Coronary artery (tissue), 2 donors: ENCODE measurements at regions not wholly inside any gene's neighbourhood (a gene's known extent, or its start where the extent isn't known, plus 50 kb on each side); places are given as distances from the start of the nearest gene placed in this dataset.
A peak's percentile ranks its signal among the peaks of the same experiment; 100 is the strongest.

Experiments
- DNase-seq: peaks from one replicate; pipeline ENCODE4 v3.0.0-alpha.2; 2017; ENCODE audit warnings: low spot score
- H3K27ac ChIP-seq, 2 donors: fragments of 200-600 bp; sonication (generic); one replicate each; pipeline ENCODE4 v1.5.1; 2016 to 2019
- H3K4me3 ChIP-seq: fragments of 200-600 bp; sonication (generic); 2 replicates; pipeline ENCODE4 v1.5.1; 2016; ENCODE audit warnings: mild to moderate bottlenecking, moderate library complexity
- TF ChIP-seq, protein P1 (sequence below): fragments of 200-600 bp; sonication (generic); IDR thresholded peaks from one replicate; pipeline ENCODE4 v1.5.1; 2019; ENCODE audit warnings: antibody characterized with exemption

DNA sequence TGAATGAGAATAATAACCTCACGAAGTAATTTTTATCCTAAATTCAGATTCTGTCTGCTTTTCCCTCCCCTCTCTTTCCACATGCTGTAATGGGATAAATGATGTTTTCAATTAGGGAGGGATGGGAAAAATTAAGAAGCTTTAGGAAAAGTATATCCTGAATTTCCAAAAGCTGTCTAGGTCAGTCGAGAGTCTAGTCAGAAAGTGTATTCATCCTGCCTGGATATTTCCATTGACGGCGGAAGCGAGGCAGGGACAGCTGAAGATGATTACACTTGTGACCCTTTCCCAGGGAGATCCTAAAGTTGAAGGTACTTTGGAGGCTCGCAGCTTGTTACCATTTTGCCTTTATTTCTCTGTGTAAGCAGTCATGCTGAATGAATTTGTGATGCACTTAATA is 204.1 kb downstream of the ZNF365 start:
- no peak overlapping the region for H3K27ac ChIP-seq
- TF ChIP-seq, protein P1, sequence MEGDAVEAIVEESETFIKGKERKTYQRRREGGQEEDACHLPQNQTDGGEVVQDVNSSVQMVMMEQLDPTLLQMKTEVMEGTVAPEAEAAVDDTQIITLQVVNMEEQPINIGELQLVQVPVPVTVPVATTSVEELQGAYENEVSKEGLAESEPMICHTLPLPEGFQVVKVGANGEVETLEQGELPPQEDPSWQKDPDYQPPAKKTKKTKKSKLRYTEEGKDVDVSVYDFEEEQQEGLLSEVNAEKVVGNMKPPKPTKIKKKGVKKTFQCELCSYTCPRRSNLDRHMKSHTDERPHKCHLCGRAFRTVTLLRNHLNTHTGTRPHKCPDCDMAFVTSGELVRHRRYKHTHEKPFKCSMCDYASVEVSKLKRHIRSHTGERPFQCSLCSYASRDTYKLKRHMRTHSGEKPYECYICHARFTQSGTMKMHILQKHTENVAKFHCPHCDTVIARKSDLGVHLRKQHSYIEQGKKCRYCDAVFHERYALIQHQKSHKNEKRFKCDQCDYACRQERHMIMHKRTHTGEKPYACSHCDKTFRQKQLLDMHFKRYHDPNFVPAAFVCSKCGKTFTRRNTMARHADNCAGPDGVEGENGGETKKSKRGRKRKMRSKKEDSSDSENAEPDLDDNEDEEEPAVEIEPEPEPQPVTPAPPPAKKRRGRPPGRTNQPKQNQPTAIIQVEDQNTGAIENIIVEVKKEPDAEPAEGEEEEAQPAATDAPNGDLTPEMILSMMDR = no peak
- H3K4me3 ChIP-seq = no peak overlapping the region
- DNase-seq = no peak

DNA sequence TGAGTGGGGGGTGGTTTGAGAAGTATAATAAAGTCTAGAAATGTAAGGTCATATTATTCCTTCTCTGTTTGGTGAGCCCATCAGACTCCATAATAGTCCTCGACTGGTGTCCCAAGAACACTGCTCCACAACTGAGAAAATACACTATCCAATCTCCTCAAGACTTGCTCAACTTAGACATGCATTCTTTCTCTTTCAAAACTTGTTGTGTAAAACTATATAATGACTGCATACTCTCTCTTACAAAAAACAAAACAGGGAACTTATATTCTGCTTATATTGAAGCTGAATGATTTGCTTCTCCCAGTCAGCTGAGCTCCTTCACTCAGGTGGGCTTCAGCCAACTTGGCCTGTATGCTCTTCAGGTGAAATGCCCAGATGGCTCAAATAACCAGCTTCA is 204.7 kb downstream of the ZNF365 start:
- DNase-seq = no peak
- Histone ChIP-seq H3K4me3 (no peak overlapping the region), H3K27ac (no peak overlapping the region)
- TF ChIP-seq, protein P1 = no peak

DNA sequence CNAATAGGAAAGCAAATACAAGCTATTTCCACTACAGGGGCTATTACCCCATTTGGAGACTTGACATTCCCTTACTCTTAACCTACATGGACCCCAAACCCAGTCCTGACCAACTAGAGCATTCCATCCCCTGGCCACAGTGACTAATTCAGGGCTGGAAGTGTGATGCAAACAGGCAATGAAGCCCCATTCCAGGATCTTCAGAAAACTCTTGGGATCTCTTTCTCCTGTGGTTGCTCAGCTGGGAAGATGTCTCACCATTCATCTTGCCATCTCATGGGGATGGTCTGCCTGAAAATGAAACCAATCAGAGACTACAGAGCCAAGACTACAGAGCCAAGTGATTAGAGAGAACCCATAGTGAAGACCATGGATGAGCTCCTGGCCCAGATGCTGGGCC is 206.2 kb downstream of the ZNF365 start:
- no peak for DNase-seq
- no peak overlapping the region for H3K4me3 ChIP-seq
- TF ChIP-seq, protein P1 = no peak
- no peak overlapping the region for H3K27ac ChIP-seq

DNA sequence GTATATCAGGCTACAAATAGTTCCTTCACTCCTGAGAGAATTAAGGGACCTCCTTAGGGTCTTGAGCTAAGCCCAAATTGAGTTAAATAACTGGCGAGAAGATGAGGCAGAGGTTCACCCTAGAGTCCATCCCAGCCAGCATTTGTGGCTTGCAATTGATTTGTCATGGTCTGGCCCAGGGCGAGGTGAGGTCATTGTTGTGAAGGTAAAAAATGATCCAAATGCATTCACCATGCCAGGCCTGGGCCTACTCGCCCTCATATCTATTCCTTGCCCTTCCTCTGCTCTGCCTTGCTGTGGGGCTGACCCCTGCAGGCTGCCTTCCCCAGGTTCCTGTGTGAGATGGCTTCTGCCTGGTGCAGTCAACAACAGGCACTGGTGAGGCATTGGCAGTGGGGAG is 207.2 kb downstream of the ZNF365 start:
- Histone ChIP-seq H3K4me3 (no peak overlapping the region), H3K27ac (peak overlapping the region in 1 of 2 donors; percentile 75)
- no peak for DNase-seq
- TF ChIP-seq, protein P1 = no peak

DNA sequence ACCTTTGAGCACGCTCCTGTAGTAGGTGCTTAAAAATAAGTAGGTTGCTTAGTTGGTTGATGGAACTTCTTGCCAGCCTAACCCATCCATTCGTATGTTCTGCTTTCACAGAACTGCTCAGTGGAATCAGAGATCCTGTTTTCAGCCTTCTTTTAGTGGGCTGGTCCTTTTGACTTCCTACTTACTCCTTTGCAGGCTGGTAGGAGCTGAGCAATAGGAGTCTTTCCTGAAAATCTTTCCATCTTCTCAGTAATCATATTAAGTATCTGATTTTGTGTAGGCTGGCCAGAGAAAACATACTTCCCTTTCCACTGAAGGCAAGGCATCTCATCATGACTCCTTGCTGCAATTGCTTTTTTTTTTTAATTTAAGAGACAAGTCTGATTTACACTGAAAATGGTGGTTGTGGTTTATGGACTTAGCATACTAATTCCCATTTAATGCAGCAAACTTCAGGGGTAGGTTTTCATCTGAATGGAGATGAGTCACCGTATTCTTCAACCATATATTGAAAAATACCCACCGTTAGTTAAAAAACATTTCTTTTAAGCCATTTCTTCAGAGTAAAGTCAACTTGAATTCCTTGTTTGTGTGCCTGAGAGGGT is 208.0 kb downstream of the ZNF365 start:
- no peak for DNase-seq
- H3K27ac ChIP-seq = peak overlapping the region; percentile 10 to 75

DNA sequence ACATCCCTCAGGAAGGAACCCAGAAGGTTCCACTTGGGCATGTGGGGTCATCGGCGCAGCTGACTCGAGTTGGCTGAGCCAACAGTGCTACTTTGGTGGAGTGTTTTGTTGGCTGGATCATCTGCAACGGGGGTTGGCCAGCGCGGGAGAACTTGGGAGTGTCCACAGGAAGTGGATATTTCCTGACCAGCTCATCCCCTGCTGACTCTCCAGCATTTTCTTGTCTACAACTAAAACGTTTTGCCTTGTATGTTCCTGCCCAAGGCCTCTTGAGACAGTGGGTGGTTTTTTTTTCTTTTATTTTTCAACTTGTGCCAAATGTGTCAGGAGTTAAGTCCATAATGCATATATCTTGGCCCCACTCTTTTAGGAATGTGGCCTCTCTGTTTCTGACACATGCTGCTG is 208.6 kb downstream of the ZNF365 start:
- no peak overlapping the region for H3K4me3 ChIP-seq
- DNase-seq = peak; percentile 81
- peak overlapping the region; percentile 34 to 85 for H3K27ac ChIP-seq
- TF ChIP-seq, protein P1 = no peak

More for the DNA sequence above, 208.0 kb downstream of the ZNF365 start:
- no peak overlapping the region for H3K4me3 ChIP-seq
- TF ChIP-seq, protein P1 = no peak

DNA sequence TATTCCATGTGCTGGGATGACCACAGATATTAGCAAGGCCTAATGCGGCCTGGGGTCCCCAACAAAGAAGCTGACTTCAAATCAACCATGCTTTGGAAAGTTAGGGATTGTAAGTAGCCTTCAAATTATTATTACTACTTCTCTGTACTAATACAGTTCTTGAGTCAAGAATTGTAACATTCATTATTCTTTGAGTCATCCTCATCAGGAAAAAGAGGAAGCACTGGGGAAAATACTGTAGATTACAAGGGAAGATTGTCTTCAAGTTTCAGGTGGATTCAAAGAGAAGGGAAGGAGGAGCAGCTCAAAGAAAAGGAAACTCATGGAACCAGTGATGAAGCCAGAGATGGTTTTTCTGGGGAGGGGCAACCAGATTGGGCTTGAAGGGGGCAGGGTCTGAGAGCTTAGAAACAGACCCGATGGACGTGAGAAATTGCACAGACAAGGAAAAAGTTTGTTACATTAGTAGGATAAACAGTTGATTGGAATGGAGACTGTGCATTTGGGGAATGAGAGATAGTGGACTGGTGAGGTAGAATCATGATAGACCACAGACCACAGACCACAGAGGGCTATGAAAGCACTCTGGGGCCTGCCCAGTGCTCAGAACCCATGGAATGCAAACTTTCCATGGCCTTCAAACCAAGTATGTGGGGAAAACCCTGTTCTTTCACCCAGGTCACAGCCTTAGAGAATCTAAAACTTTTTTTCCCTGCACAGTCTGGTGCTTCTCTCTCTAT is 209.9 kb downstream of the ZNF365 start:
- TF ChIP-seq, protein P1 = no peak
- peak overlapping the region; percentile 34 to 40 for H3K27ac ChIP-seq
- no peak overlapping the region for H3K4me3 ChIP-seq
- no peak for DNase-seq
